ENCODE measurements at regions not wholly inside any gene's neighbourhood (a gene's known extent, or its start where the extent isn't known, plus 50 kb on each side); places are given as distances from the start of the nearest gene placed in this dataset.
A peak's percentile ranks its signal among the peaks of the same experiment; 100 is the strongest.

DNA sequence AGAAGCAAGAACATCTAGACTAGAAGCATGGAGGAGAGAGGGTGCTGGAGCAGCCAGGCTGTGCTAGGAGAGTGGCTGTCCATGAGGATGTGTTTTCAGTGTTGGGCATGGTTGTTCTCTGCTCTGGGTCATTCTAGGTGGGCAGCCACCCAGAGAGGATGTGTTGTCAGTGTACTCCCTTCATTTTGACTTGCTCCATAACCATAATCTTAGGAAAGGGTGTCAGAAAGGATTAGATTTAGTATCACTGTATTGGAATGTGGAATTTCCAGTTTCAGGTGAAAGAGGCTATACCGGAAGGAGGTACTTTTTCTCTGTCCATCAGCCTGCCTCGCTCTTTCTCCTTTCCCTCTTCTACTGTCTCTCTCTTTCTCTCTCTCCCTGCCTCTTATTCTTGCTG, 474.5 kb upstream of the PODXL start:
- Histone ChIP-seq H3K79me2 (ENCODE audit: insufficient read depth) (peaks cover 7% of the 10 kb centered on the region; the same call in 1 of the 2 replicates), H3K9ac (no peak overlapping the region), H2AFZ (ENCODE audit: low read depth) (no peak overlapping the region), H3K9me2 (no peaks in the 10 kb centered on the region), H3F3A (replicated peaks; ENCODE audit: insufficient read depth) (peaks cover 11% of the 10 kb centered on the region), H4K20me1 (ENCODE audit: insufficient read depth) (peaks cover 10% of the 10 kb centered on the region), H3K27ac (ENCODE audit: low read depth in 2 of 2, low read length in 1 of 2) (no peak overlapping the region; a peak in 1 of 4 replicates), H3K9me3 (no peaks in the 10 kb centered on the region), H3K27me3 (ENCODE audit: insufficient read depth) (no peaks in the 10 kb centered on the region), H3K4me3 (ENCODE audit: low read depth in 2 of 2, low read length in 1 of 2) (no peak overlapping the region), H3K36me3 (replicated peaks in 1 of 2; ENCODE audit: control insufficient read depth in 1 of 2, insufficient read depth in 2 of 2, low read length in 1 of 2) (no peaks in the 10 kb centered on the region), H3K4me1 (ENCODE audit: control insufficient read depth in 1 of 2, insufficient read depth in 2 of 2, low read depth in 1 of 2, low read length in 1 of 2) (peaks cover 12 to 21% of the 10 kb centered on the region in 2 experiments; a peak in 3 of 4 replicates), H3K4me2 (peak overlapping the region; percentile 30; the same call in 1 of the 2 replicates)
- WGBS (ENCODE audit: low lambda C conversion rate), result 89% methylated on average over 2 of the region's 2 CpGs
- no peak for DNase-seq
- POLR2A ChIA-PET, result no interaction called here
- TF ChIP-seq, protein P1, sequence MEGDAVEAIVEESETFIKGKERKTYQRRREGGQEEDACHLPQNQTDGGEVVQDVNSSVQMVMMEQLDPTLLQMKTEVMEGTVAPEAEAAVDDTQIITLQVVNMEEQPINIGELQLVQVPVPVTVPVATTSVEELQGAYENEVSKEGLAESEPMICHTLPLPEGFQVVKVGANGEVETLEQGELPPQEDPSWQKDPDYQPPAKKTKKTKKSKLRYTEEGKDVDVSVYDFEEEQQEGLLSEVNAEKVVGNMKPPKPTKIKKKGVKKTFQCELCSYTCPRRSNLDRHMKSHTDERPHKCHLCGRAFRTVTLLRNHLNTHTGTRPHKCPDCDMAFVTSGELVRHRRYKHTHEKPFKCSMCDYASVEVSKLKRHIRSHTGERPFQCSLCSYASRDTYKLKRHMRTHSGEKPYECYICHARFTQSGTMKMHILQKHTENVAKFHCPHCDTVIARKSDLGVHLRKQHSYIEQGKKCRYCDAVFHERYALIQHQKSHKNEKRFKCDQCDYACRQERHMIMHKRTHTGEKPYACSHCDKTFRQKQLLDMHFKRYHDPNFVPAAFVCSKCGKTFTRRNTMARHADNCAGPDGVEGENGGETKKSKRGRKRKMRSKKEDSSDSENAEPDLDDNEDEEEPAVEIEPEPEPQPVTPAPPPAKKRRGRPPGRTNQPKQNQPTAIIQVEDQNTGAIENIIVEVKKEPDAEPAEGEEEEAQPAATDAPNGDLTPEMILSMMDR (IDR thresholded peaks at IDR 0.05), result no peak
- TF ChIP-seq RCOR1 (IDR thresholded peaks at IDR 0.05; ENCODE audit: low read length) (no peak), FOXJ3 (CRISPR knock-in tag; IDR thresholded peaks at IDR 0.05) (no peak), FOXM1 (IDR thresholded peaks at IDR 0.05; ENCODE audit: low read depth) (no peak), TAF1 (IDR thresholded peaks at IDR 0.05; ENCODE audit: borderline replicate concordance, low read depth, low read length) (no peak), YY1 (IDR thresholded peaks at IDR 0.05; ENCODE audit: low read depth) (no peak), NRF1 (IDR thresholded peaks at IDR 0.05; ENCODE audit: low read depth, low read length) (no peak), MEF2A (IDR thresholded peaks at IDR 0.05; ENCODE audit: borderline replicate concordance, low read depth) (no peak), GABPA (IDR thresholded peaks at IDR 0.05; ENCODE audit: low read depth) (no peak)
- TF ChIP-seq, protein P2, sequence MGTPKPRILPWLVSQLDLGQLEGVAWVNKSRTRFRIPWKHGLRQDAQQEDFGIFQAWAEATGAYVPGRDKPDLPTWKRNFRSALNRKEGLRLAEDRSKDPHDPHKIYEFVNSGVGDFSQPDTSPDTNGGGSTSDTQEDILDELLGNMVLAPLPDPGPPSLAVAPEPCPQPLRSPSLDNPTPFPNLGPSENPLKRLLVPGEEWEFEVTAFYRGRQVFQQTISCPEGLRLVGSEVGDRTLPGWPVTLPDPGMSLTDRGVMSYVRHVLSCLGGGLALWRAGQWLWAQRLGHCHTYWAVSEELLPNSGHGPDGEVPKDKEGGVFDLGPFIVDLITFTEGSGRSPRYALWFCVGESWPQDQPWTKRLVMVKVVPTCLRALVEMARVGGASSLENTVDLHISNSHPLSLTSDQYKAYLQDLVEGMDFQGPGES (IDR thresholded peaks at IDR 0.05; ENCODE audit: low read depth, low read length), result no peak
- TF ChIP-seq, protein P3, sequence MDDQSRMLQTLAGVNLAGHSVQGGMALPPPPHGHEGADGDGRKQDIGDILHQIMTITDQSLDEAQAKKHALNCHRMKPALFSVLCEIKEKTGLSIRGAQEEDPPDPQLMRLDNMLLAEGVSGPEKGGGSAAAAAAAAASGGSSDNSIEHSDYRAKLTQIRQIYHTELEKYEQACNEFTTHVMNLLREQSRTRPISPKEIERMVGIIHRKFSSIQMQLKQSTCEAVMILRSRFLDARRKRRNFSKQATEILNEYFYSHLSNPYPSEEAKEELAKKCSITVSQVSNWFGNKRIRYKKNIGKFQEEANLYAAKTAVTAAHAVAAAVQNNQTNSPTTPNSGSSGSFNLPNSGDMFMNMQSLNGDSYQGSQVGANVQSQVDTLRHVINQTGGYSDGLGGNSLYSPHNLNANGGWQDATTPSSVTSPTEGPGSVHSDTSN (IDR thresholded peaks at IDR 0.05), result no peak
- TF ChIP-seq, protein P4, sequence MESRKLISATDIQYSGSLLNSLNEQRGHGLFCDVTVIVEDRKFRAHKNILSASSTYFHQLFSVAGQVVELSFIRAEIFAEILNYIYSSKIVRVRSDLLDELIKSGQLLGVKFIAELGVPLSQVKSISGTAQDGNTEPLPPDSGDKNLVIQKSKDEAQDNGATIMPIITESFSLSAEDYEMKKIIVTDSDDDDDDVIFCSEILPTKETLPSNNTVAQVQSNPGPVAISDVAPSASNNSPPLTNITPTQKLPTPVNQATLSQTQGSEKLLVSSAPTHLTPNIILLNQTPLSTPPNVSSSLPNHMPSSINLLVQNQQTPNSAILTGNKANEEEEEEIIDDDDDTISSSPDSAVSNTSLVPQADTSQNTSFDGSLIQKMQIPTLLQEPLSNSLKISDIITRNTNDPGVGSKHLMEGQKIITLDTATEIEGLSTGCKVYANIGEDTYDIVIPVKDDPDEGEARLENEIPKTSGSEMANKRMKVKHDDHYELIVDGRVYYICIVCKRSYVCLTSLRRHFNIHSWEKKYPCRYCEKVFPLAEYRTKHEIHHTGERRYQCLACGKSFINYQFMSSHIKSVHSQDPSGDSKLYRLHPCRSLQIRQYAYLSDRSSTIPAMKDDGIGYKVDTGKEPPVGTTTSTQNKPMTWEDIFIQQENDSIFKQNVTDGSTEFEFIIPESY (IDR thresholded peaks at IDR 0.05; ENCODE audit: borderline replicate concordance, low read depth), result no peak
- CTCF ChIA-PET, result interaction anchor here (2.0 kb wide), 1 partner anchor 342 kb away, joined by 5 read pairs; no protein-coding TSS in a partner anchor

Data from SK-N-SH (cell line).